ENCODE measurements at regions not wholly inside any gene's neighbourhood (a gene's known extent, or its start where the extent isn't known, plus 50 kb on each side); places are given as distances from the start of the nearest gene placed in this dataset.

- no peaks in the 10 kb centered on the region for H3K9me3 ChIP-seq
- H3K27me3 ChIP-seq, result no peaks in the 10 kb centered on the region
- no peak for TF ChIP-seq CTCF (IDR thresholded peaks at IDR 0.05)
- no peak overlapping the region for H3K4me3 ChIP-seq
- no peak for ATAC-seq
- DNase-seq, result no peak
- no peaks in the 10 kb centered on the region for H3K4me1 ChIP-seq
- H3K36me3 ChIP-seq, result no peaks in the 10 kb centered on the region
- H3K27ac ChIP-seq, result no peak overlapping the region
- intact Hi-C loops (cut with DNase I), result no loop called here
These were observed 231.5 kb downstream of the TTC32 start for GRCh38 chr2:19670303-19670702.

DNA sequence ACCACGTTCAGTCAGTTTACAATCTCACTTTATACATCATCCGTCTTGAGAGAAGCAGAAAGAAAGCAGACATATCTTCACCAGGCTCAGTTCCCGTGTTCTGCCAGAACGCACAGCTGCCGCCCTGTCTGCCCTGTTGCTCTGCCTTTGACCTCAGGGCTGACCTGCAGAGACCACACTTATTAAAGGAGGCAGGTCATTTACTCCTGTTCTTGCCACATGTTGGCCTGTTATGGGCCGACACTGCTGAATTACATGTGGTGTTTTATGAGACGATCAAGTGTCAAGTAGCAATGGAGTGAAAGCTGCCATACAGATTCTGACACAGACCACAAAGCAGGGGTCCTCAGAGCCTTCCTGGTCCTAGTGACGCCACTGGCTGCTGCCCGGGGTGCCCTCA is 232.2 kb downstream of the TTC32 start:
- DNase-seq (no peak), ATAC-seq (no peak)
- intact Hi-C loops (cut with DNase I), result no loop called here
- Histone ChIP-seq H3K36me3 (no peaks in the 10 kb centered on the region), H3K27ac (no peak overlapping the region), H3K4me1 (no peaks in the 10 kb centered on the region), H3K27me3 (no peaks in the 10 kb centered on the region), H3K4me3 (no peak overlapping the region), H3K9me3 (no peaks in the 10 kb centered on the region)
- no peak for TF ChIP-seq CTCF (IDR thresholded peaks at IDR 0.05)

- DNase-seq, result no peak
- TF ChIP-seq CTCF (IDR thresholded peaks at IDR 0.05), result no peak
- no peaks in the 10 kb centered on the region for H3K4me1 ChIP-seq
- no peak overlapping the region for H3K4me3 ChIP-seq
- H3K27me3 ChIP-seq, result no peaks in the 10 kb centered on the region
- H3K9me3 ChIP-seq, result no peaks in the 10 kb centered on the region
- H3K36me3 ChIP-seq, result no peaks in the 10 kb centered on the region
- intact Hi-C loops (cut with DNase I), result no loop called here
- no peak overlapping the region for H3K27ac ChIP-seq
- ATAC-seq, result no peak
These were observed 232.7 kb downstream of the TTC32 start for GRCh38 chr2:19669126-19669525.

- TF ChIP-seq CTCF (IDR thresholded peaks at IDR 0.05), result no peak
- no peaks in the 10 kb centered on the region for H3K27me3 ChIP-seq
- intact Hi-C loops (cut with DNase I), result no loop called here
- ATAC-seq (no peak), DNase-seq (no peak)
- H3K4me3 ChIP-seq, result no peak overlapping the region
- H3K9me3 ChIP-seq, result no peaks in the 10 kb centered on the region
- no peaks in the 10 kb centered on the region for H3K4me1 ChIP-seq
- H3K27ac ChIP-seq, result no peak overlapping the region
- H3K36me3 ChIP-seq, result no peaks in the 10 kb centered on the region
These were observed 234.2 kb downstream of the TTC32 start for GRCh38 chr2:19667536-19667949.

GRCh38 chr2:19667085-19667484 is 234.7 kb downstream of the TTC32 start:
- ATAC-seq (no peak), DNase-seq (no peak)
- intact Hi-C loops (cut with DNase I), result no loop called here
- H3K4me1 ChIP-seq, result no peaks in the 10 kb centered on the region
- no peaks in the 10 kb centered on the region for H3K27me3 ChIP-seq
- no peak overlapping the region for H3K27ac ChIP-seq
- H3K9me3 ChIP-seq, result no peaks in the 10 kb centered on the region
- no peaks in the 10 kb centered on the region for H3K36me3 ChIP-seq
- no peak for TF ChIP-seq CTCF (IDR thresholded peaks at IDR 0.05)
- no peak overlapping the region for H3K4me3 ChIP-seq

Measured in left lung (tissue), 4 donors.